ENCODE measurements at regions not wholly inside any gene's neighbourhood (a gene's known extent, or its start where the extent isn't known, plus 50 kb on each side); places are given as distances from the start of the nearest gene placed in this dataset.

GRCh38 chr4:159767406-159767805 lies 664.5 kb downstream of the RAPGEF2 start:
- intact Hi-C loops (cut with micrococcal nuclease; ENCODE audit: unreplicated experiment), result no loop called here
- Histone ChIP-seq H2AFZ (ENCODE audit: control insufficient read depth, low read depth, low read length) (no peak overlapping the region), H3K79me2 (ENCODE audit: control insufficient read depth, insufficient read depth, low read length) (no peaks in the 10 kb centered on the region), H3K36me3 (ENCODE audit: control insufficient read depth in 2 of 2, insufficient read depth in 2 of 2, low read length in 1 of 2) (no peaks in the 10 kb centered on the region), H3K9me3 (replicated peaks; ENCODE audit: control insufficient read depth, insufficient read depth, low read length) (no peaks in the 10 kb centered on the region), H3K27me3 (replicated peaks in 1 of 2; ENCODE audit: control insufficient read depth in 2 of 2, insufficient read depth in 2 of 2, low read length in 1 of 2) (no peaks in the 10 kb centered on the region), H3K27ac (ENCODE audit: control insufficient read depth, insufficient read depth) (no peak overlapping the region), H4K20me1 (ENCODE audit: control insufficient read depth, insufficient read depth) (no peaks in the 10 kb centered on the region), H3K4me1 (ENCODE audit: control insufficient read depth, insufficient read depth, low read length) (no peaks in the 10 kb centered on the region), H3K4me3 (no peak overlapping the region), H3K9ac (ENCODE audit: control insufficient read depth, insufficient read depth, low read length) (no peak overlapping the region), H3K4me2 (ENCODE audit: control insufficient read depth, insufficient read depth) (no peak overlapping the region)
- ATAC-seq (no peak), FAIRE-seq (no peak), DNase-seq (ENCODE audit: low read depth, low spot score) (no peak)
- in situ Hi-C loops (cut with MboI), result no loop called here
- ChIA-PET CTCF (no interaction called here), SMC1A (ENCODE audit: uncharacterized antibody, unreplicated experiment) (no interaction called here), POLR2A (no interaction called here), RAD21 (ENCODE audit: unreplicated experiment) (no interaction called here)
- BruUV-seq (replicated peaks), result no TSS peak
- TF ChIP-seq MYC (IDR thresholded peaks at IDR 0.05; ENCODE audit: insufficient read depth, insufficient read length, insufficient replicate concordance, low read length, severe bottlenecking) (no peak), STAT3 (IDR thresholded peaks at IDR 0.05; ENCODE audit: low read depth, low read length) (no peak), E2F8 (IDR thresholded peaks at IDR 0.05; ENCODE audit: low read depth, partially characterized antibody) (no peak), PML (IDR thresholded peaks at IDR 0.05; ENCODE audit: low read length) (no peak), NRF1 (conservative IDR thresholded peaks at IDR 0.05; ENCODE audit: low read depth, low read length) (no peak), BCLAF1 (IDR thresholded peaks at IDR 0.05) (no peak), SREBF2 (IDR thresholded peaks at IDR 0.05; ENCODE audit: low read length) (no peak), NFXL1 (IDR thresholded peaks at IDR 0.05; ENCODE audit: borderline replicate concordance) (no peak), CBX5 (IDR thresholded peaks at IDR 0.05; ENCODE audit: low read depth) (no peak), EED (IDR thresholded peaks at IDR 0.05; ENCODE audit: low read depth) (no peak), NR2C1 (IDR thresholded peaks at IDR 0.05) (no peak), ZNF687 (IDR thresholded peaks at IDR 0.05) (no peak), TCF12 (IDR thresholded peaks at IDR 0.05; ENCODE audit: low read depth, low read length) (no peak), TCF3 (IDR thresholded peaks at IDR 0.05; ENCODE audit: borderline replicate concordance, insufficient read depth, low read depth, low read length) (no peak), MYB (IDR thresholded peaks at IDR 0.05; ENCODE audit: borderline replicate concordance, low read depth, low read length) (no peak), EP300 (IDR thresholded peaks at IDR 0.05; ENCODE audit: borderline replicate concordance in 1 of 2, control insufficient read depth in 1 of 2, low read depth in 2 of 2, low read length in 2 of 2) (no peak), HDGF (IDR thresholded peaks at IDR 0.05) (no peak)
